Kidney (tissue), 13 donors: ENCODE measurements at regions not wholly inside any gene's neighbourhood (a gene's known extent, or its start where the extent isn't known, plus 50 kb on each side); places are given as distances from the start of the nearest gene placed in this dataset.

Experiments
- DNase-seq, 5 donors: peaks; one replicate each; pipeline ENCODE4 v3.0.0-alpha.2; 2013 to 2020
- FAIRE-seq: peaks from 2 replicates; lab custom pipeline; 2012; peaks lifted over from hg19 to GRCh38; lab: Jason Lieb, UNC
- H3K27ac ChIP-seq, 2 donors: one replicate each; pipeline ENCODE4 v1.7.0; 2013; ENCODE audit warnings: low read depth in 2 of 2, low read length in 2 of 2, inconsistent platforms in 1 of 2
- H3K27me3 ChIP-seq: one replicate; pipeline ENCODE4 v1.7.1; 2013; ENCODE audit warnings: low read length, inconsistent platforms; ENCODE audit not compliant: control insufficient read depth, insufficient read depth
- H3K36me3 ChIP-seq, 3 donors: one replicate each; pipeline versions ENCODE4 v1.7.0 to v1.7.1; 2013; ENCODE audit warnings: low read length in 3 of 3, control low read depth in 1 of 3, inconsistent platforms in 1 of 3; ENCODE audit not compliant: insufficient read depth in 3 of 3, control insufficient read depth in 2 of 3
- H3K4me1 ChIP-seq, 3 donors: one replicate each; pipeline versions ENCODE4 v1.7.0 to v1.7.1; 2013; ENCODE audit warnings: low read length in 3 of 3, inconsistent platforms in 1 of 3, low read depth in 1 of 3; ENCODE audit not compliant: control insufficient read depth in 2 of 3, insufficient read depth in 2 of 3
- H3K4me3 ChIP-seq, 3 donors: one replicate each; pipeline versions ENCODE4 v1.7.0 to v1.8.1; 2013; ENCODE audit warnings: low read length in 3 of 3, control low read depth in 1 of 3, inconsistent platforms in 1 of 3
- H3K9ac ChIP-seq, 3 donors: one replicate each; pipeline versions ENCODE4 v1.7.0 to v1.7.1; 2013; ENCODE audit warnings: low read length in 3 of 3, control low read depth in 1 of 3, inconsistent platforms in 1 of 3
- H3K9me3 ChIP-seq, 3 donors: one replicate each; pipeline versions ENCODE4 v1.7.0 to v1.7.1; 2013; ENCODE audit warnings: low read length in 3 of 3, control low read depth in 1 of 3, inconsistent platforms in 1 of 3; ENCODE audit not compliant: control insufficient read depth in 2 of 3, insufficient read depth in 1 of 3
- CTCF ChIP-seq: IDR thresholded peaks from 3 replicates; pipeline ENCODE4 v1.5.1; 2012; ENCODE audit warnings: mild to moderate bottlenecking, moderate library complexity, borderline replicate concordance; ENCODE audit not compliant: insufficient read depth; ENCODE audit errors: extremely low read depth
- intact Hi-C: fragments of 100-400 bp; cut with DNase I; formaldehyde crosslinking; loops from one replicate; pipeline ENCODE4 v1.11.1; 2022
- donor health status: control.
- donor health status: control.
- donor health status: control.
- donor health status: control.
- donor health status: control.
- donor health status: DM: yes; HTN: yes; CAD: no.
- donor health status: Normal renal cell carcinoma (clear cell type).

GRCh38 chr13:106095406-106095805 lies 440.1 kb downstream of the EFNB2 start:
- intact Hi-C loops: no loop called here
- no peaks in the 10 kb centered on the region for H3K36me3 ChIP-seq

GRCh38 chr13:106090001-106090400 lies 445.5 kb downstream of the EFNB2 start:
- Histone ChIP-seq H3K4me3 (no peak overlapping the region), H3K36me3 (no peaks in the 10 kb centered on the region), H3K27me3 (no peaks in the 10 kb centered on the region), H3K9ac (no peak overlapping the region), H3K4me1 (no peaks in the 10 kb centered on the region), H3K9me3 (no peaks in the 10 kb centered on the region), H3K27ac (no peak overlapping the region)
- DNase-seq (no peak), FAIRE-seq (no peak)
- TF ChIP-seq CTCF: no peak
- intact Hi-C loops: no loop called here

More at GRCh38 chr13:106095406-106095805, 440.1 kb downstream of the EFNB2 start:
- no peak overlapping the region for H3K9ac ChIP-seq
- no peaks in the 10 kb centered on the region for H3K27me3 ChIP-seq
- FAIRE-seq (no peak), DNase-seq (no peak)
- H3K4me1 ChIP-seq: peaks cover 0 to 3% (median 0%) of the 10 kb centered on the region in 3 donors
- no peak overlapping the region for H3K4me3 ChIP-seq
- H3K9me3 ChIP-seq: no peaks in the 10 kb centered on the region
- no peak overlapping the region for H3K27ac ChIP-seq
- no peak for TF ChIP-seq CTCF

DNA sequence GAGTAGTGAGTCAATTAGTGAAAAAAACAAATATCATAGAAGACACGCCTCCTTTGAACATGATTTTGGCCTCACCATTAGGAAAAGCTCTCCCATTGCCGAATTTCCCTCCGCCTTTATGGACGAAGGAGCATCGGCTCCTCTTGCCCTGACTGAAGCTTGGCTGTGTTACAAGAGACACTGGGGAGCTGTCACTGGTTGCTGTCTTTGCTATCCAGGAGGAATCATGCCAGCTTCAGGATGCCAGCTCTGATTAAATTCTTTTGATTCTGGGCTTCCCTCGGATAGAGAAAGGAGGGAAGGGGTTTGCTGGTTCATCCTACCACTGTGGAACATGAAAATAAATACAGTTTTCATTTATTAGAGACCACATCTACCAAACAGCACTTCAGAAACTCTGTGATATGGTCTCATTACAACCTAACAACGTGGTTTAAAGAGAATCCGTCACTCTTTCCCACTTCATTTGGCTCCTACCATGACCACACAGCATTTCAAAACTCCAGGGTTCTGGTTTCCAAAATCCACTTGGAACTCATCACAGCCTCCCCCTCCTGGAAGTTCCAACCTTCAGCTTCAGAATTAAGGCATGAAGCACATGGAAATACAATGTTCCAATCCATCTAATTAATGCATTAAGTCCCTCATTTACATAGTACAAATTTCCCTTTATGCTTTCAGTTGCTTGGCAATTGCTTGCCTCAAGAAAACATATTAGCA lies 446.0 kb downstream of the EFNB2 start:
- no peak for TF ChIP-seq CTCF
- FAIRE-seq: no peak
- Histone ChIP-seq H3K4me1 (no peaks in the 10 kb centered on the region), H3K27ac (no peak overlapping the region), H3K36me3 (no peaks in the 10 kb centered on the region), H3K27me3 (no peaks in the 10 kb centered on the region), H3K9me3 (no peaks in the 10 kb centered on the region), H3K4me3 (no peak overlapping the region), H3K9ac (no peak overlapping the region)
- no peak for DNase-seq
- intact Hi-C loops: no loop called here
